ENCODE measurements at regions not wholly inside any gene's neighbourhood (a gene's known extent, or its start where the extent isn't known, plus 50 kb on each side); places are given as distances from the start of the nearest gene placed in this dataset.

DNA sequence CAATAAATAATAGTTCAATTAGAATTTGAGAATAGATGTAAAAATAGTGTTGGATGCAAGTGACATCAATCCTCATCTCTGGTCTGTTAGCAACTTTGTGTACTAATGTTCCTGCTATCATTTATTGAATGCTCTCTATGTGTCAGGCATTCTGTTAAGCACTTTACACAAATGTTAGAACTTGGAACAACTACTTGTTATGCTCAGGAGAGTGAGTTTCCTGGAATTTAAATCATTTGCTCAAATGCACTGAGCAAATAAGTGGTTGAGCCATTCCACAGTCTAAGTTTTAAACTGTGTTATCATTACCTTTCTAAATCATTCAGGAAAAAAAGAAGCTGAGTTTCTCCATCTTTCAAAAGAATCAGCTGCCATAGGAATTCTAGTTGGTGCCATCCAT lies 1327.3 kb upstream of the GOT2 start:
- TF ChIP-seq POLR2AphosphoS5 (IDR thresholded peaks at IDR 0.05; ENCODE audit: low read depth, low read length): no peak
- TF ChIP-seq, protein P1, sequence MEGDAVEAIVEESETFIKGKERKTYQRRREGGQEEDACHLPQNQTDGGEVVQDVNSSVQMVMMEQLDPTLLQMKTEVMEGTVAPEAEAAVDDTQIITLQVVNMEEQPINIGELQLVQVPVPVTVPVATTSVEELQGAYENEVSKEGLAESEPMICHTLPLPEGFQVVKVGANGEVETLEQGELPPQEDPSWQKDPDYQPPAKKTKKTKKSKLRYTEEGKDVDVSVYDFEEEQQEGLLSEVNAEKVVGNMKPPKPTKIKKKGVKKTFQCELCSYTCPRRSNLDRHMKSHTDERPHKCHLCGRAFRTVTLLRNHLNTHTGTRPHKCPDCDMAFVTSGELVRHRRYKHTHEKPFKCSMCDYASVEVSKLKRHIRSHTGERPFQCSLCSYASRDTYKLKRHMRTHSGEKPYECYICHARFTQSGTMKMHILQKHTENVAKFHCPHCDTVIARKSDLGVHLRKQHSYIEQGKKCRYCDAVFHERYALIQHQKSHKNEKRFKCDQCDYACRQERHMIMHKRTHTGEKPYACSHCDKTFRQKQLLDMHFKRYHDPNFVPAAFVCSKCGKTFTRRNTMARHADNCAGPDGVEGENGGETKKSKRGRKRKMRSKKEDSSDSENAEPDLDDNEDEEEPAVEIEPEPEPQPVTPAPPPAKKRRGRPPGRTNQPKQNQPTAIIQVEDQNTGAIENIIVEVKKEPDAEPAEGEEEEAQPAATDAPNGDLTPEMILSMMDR (IDR thresholded peaks at IDR 0.05): no peak
- TF ChIP-seq GABPA (IDR thresholded peaks at IDR 0.05; ENCODE audit: low read depth): no peak
- TF ChIP-seq TCF12 (IDR thresholded peaks at IDR 0.05): no peak
- no peak for TF ChIP-seq EP300 (IDR thresholded peaks at IDR 0.05; ENCODE audit: borderline replicate concordance in 1 of 2, low read depth in 1 of 2, low read length in 1 of 2)
- no peak for TF ChIP-seq RAD21 (IDR thresholded peaks at IDR 0.05; ENCODE audit: low read length)
- no peak for TF ChIP-seq NFIC (IDR thresholded peaks at IDR 0.05; ENCODE audit: borderline replicate concordance)
- TF ChIP-seq MXI1 (IDR thresholded peaks at IDR 0.05; ENCODE audit: low read depth, low read length): no peak
- TF ChIP-seq RFX5 (IDR thresholded peaks at IDR 0.05; ENCODE audit: low read length): no peak
- TF ChIP-seq RCOR1 (IDR thresholded peaks at IDR 0.05; ENCODE audit: low read length): no peak
- TF ChIP-seq USF2 (IDR thresholded peaks at IDR 0.05; ENCODE audit: borderline replicate concordance, low read depth, low read length): no peak
- TF ChIP-seq PBX3 (IDR thresholded peaks at IDR 0.05): no peak
- no peak for TF ChIP-seq TEAD4 (IDR thresholded peaks at IDR 0.05; ENCODE audit: borderline replicate concordance, insufficient read depth)
- TF ChIP-seq JUND (IDR thresholded peaks at IDR 0.05): no peak

All from SK-N-SH (cell line).